IPS-18c (cell line): ENCODE measurements at regions not wholly inside any gene's neighbourhood (a gene's known extent, or its start where the extent isn't known, plus 50 kb on each side); places are given as distances from the start of the nearest gene placed in this dataset.
"Not testable (repeated sequence)": the region's sequence is repeated elsewhere in the genome, so short reads cannot be mapped to it uniquely, and the experiment has no call there.

Experiments
- H3K4me3 ChIP-seq: 2 replicates; pipeline ENCODE4 v1.7.0; 2013; ENCODE audit warnings: low read depth, mild to moderate bottlenecking, low read length, moderate library complexity; ENCODE audit not compliant: insufficient read depth
- H3K9me3 ChIP-seq: one replicate; pipeline ENCODE4 v1.6.1; 2013; ENCODE audit warnings: mild to moderate bottlenecking, low read length, moderate library complexity; ENCODE audit not compliant: control insufficient read depth, insufficient read depth

DNA sequence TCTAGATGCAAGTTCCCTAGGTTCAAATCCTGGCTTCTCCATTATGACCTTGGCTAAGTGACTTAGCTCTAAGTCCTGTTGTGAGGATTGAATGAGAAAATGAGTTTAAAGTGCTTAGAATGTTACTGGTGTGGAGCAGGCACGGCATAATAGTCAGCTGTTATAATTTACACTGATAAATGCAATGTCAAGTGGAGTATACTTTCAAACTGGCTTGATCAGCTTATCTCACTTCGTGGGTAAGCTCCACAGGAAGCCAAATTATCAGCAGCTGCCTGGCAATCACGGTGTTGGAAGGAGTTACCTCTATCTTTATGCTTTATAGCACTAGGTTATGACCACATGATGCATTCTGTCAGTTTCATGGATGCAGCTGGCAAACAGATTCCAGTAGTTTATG, 272.8 kb downstream of the OLFM4 start:
- Histone ChIP-seq H3K9me3 (peaks cover under 1% of the 10 kb centered on the region), H3K4me3 (no peak overlapping the region)

DNA sequence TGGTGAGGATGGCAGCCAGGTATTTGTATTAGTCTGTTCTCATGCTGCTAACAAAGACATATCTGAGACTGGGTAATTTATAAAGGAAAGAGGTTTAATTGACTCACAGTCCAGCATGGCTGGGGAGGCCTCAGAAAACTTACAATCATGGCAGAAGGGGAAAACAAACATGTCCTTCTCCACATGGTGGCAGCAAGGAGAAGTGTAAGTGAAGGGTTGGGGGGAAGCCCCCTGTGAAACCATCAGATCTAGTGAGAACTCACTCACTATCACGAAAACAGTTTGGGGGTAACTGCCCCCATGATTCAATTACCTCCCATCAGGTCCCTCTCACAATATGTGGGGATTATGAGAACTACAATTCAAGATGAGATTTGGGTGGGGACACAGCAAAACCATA, 276.8 kb downstream of the OLFM4 start:
- H3K4me3 ChIP-seq, H3K9me3 ChIP-seq: not testable (repeated sequence)

DNA sequence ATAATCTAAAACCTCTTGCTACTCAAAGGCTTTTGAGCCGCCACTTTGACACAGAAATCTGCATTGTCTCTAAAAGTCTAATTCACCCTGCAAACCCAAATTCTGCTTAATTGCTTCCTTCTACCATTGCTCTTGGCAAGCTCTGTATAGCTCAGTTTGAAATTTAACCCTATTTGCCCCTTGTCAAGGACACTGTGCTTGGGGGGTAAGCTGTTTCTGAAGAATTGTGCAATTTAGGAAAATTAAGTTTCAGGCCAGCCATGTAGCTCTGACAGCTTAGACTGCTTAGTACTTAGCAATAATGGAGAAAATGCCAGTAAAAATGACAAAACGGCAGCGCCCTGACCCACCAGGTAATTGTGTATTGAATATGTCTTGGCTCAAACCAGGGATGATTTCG, 282.2 kb downstream of the OLFM4 start:
- Histone ChIP-seq H3K4me3 (no peak overlapping the region), H3K9me3 (peaks cover 2% of the 10 kb centered on the region)

DNA sequence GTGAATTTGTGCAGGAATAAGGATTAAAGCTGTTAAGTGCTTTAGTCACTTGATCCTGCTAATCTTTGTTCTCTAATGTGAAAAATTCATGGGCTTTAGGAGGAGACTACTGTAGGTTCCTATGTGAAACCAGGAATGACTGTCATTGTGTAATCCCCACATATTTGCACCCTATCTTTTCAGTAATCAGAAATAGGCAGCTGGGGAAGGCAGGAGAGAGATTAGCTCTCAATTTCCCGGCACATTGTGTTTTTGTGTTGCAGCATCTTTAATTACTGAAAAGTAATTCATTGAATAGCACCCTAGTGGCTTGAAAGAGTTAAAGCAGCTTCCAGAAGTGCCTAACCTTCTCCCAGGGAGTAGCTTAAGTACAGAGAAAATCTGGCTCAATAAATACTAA, 282.9 kb downstream of the OLFM4 start:
- H3K9me3 ChIP-seq = peaks cover under 1% of the 10 kb centered on the region
- H3K4me3 ChIP-seq = no peak overlapping the region

DNA sequence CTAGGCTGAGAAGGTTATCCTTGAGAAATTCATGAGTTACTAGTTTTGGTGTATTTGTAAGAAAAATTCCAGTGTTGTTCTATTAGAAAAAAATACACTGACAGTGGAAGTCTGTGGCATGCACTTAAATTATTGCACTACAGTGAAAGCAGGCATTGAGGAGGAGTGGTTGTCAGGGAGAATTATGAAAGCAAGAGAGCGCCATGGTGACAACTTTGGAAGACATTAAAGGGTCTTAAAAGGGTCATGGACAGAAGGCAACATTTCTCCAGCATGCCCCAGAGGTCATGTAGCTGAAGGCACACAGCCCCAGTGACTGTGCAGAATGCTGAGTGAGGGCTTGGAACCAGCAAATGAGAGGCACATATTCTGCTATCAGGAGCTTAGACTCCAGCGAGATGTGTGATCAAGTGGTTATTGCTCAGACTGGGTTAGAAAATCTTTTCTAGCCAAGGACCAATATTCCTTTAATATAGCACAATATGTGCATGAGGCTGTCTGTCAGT, 292.7 kb downstream of the OLFM4 start:
- Histone ChIP-seq H3K9me3 (no peaks in the 10 kb centered on the region), H3K4me3 (no peak overlapping the region)

DNA sequence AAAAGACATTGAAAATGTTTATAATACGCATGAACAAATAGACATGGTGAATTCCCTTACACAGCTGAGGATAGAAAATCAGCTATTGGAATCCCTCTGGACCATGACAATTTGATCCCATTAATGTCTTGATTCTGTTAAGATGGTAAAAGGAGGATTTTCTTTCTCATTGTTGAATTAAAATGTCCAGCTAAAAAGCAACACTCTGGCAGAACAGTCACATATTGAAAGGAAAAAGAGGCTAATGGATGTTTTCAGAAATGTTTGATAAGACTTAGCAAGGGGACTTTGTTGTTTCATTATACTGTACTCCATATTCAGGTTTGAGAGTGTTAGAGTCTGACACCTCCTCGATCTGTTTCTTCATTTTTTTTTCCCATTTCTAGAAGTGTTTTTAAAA, 296.0 kb downstream of the OLFM4 start:
- H3K9me3 ChIP-seq = no peaks in the 10 kb centered on the region
- no peak overlapping the region for H3K4me3 ChIP-seq

DNA sequence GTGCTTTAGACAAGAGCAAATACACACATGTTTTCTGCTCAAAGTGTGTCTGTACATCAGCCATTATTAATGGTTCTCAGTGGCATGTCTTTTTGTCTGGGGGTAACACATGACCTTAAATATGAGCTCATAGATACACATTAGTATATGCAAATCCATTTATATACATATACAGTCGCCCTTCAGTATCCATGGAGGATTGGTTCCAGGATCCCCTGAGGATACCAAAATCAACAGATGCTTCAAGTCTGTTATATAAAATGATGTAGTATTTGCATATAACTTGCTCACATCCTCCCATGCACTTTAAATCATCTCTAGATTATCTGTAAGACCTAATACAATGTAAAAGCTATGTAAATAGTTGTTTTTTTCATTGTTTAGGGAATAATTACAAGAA, 298.1 kb downstream of the OLFM4 start:
- Histone ChIP-seq H3K9me3 (no peaks in the 10 kb centered on the region), H3K4me3 (no peak overlapping the region)

DNA sequence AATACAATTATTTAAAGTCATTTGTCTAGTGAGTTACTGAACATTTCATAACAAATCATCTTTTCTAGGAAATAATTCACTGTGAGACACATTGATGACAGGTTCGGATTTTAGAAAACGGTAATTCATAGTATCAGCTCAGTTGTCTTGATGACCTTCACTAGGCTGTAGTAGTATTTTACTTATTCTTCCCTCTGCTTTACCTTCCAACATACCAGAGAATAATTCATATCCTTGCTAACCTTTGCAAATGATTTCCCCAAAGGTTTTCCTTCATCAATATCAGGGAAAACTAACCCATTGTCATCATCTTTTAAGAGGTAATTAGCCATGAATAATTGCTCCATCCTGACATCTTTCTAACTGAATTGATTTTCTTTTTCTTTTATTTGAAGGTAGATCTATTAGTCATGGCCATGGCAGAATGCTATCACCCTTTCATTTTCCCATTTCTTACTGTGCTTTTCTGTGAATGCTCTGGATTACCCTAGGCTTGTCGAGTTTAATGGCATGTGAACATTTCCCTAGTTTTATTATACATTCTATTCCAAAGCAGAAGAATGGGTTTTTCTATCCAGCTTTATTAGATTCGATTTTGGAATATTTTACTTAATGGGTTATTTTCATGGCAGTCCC, 299.2 kb downstream of the OLFM4 start:
- H3K4me3 ChIP-seq = no peak overlapping the region
- H3K9me3 ChIP-seq = no peaks in the 10 kb centered on the region

DNA sequence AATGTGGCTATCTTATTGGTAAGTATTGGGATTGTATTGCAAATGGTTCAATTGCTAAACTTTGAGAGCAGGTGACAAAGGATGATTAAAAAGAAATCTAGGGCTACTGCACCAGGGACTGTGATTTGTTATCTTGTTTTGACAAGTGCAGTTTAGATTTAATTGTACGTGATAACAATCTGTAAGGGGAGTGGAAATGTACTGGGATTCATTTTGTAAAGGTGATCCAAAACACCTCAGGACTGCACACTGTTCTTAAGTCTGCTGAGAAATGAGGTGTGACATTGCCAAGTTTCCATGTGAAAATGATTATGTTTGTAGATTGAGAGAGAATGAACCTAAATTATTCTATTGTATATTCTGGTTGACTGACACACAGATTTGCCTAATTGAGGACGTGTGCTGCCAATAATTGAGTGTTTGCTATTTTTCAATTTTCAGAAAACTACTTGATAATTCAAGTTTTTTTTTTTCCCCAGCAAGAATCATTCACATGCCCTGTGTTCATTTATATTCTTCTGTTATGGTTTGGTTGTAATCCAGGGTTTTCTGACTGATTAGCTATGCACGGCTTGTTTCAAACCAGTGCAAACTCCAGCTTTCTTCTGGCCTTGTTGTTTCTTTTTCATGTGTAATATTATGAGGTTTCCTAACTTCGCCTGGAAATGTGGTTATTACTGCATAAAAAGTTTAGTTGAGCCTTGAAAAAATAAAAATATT, 308.0 kb downstream of the OLFM4 start:
- no peak overlapping the region for H3K4me3 ChIP-seq
- no peaks in the 10 kb centered on the region for H3K9me3 ChIP-seq

DNA sequence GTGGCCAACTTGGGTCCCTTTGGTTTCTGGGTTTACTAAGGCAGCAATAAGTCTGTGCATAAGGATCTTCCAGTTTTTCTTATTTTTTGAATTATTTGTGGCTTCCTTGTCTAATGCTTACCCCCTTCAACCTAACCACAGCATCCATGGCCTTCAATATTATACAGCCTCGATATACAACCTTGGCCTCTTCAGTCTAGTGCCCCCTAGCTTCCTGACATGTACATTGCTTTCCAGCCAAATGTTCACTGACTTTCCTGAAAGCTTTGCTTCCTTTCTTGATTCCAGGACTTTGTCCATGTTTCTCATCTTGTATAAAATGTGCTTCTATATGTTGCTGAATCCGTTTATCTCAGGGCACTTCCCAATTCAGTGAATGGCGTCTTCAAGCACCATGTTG, 310.1 kb downstream of the OLFM4 start:
- Histone ChIP-seq H3K4me3 (no peak overlapping the region), H3K9me3 (no peaks in the 10 kb centered on the region)

DNA sequence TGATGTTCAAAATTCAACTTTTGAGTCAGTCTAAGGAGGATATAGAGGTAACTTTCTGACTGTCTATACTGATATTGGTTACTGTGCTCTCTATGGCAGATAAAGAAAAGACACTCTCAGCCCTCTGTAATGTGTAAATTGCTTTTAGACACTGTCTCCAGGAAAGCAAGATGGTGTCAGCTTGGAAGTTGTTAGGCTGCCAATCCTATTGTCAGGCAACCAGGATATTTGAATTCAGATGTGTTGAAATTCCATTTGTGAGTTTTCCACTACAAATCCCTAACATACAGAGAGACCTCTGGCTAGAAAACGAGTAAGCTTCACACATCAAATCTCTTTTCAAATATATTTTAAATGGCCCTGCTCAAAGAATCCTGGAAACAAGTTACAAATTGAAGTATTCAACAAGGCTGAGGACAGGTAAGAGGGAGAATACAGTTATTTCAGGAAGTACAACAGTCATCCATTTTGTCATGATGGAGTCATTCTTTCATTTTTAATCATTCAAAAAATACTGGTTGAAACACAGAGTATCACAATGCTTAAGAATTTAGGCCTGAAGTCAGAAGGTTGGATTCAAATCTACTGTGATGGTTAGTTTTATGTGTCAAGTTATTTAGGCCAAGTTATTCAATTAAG, 312.0 kb downstream of the OLFM4 start:
- Histone ChIP-seq H3K4me3 (no peak overlapping the region), H3K9me3 (no peaks in the 10 kb centered on the region)

DNA sequence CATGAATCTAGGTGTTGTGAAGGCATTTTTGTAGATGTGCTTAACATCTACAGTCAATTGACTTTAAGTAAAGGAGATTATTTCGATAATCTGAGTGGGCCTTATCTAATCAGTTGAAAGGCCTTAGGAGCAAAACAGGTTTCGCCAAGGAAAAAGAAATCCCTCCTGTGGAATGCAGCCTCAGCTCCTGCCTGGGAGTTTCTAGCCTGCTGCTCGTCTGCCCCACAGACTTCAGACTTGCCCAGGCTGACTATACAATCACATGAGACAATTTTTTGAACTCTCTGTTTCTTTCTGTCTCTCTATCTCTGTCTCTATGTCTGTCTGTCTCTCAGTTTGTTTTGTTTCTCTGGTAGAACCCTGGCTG, 312.5 kb downstream of the OLFM4 start:
- Histone ChIP-seq H3K4me3 (no peak overlapping the region), H3K9me3 (no peaks in the 10 kb centered on the region)

DNA sequence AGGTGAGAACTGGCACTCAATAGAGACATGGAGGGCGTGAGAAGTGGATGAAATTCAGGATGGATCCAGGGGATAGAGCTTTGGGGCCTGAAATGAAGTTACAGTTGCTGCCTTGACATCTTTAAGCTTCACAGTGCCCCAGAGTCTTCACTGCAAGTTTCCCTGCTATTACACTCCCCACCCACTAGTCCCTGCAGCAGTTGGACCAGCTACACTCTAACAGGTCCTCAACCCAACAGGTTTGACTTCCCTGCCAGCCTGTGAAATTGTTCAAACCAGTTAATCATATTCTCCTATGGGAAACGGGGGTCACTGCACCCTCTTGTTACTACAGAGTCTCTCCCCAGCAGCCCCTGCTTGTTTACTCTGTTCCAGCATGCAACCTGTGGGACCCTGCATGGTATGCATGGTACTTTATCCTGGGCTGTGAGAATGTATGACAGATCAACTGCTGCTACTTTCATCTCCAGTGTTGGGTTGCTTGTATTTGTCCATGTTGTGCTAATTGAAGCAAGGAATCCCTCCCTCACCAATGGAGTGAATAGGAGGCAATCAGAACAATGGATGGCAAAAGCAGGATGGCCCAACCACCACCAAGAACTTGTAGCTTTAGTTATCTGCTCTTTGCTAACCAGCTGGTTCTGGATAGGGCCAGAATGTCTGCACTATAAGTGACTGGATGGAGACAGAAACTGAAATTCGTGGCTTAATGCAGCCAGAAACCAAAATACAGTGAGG, 314.2 kb downstream of the OLFM4 start:
- no peaks in the 10 kb centered on the region for H3K9me3 ChIP-seq
- H3K4me3 ChIP-seq = 0 out of 2 replicates have a peak overlapping the region, but pooled peaks have one; percentile 0

DNA sequence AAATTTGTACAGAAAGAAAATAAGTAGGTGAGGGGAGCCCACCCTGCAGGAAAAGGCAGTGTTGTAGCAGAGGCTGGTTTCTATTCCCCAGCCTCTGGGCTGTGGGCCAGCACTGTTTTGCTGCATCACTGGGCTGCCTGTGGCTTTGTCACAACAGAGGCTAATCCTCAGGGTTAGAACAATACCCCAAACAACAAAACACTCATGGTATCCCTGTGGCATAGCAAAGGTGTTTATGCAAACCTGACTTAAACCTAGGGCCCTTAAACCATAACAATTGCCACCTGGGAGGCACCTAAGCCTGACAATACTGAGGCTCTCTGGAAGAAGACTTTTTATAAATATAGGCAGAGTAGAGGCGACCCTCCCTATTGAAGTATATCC, 314.7 kb downstream of the OLFM4 start:
- Histone ChIP-seq H3K9me3 (no peaks in the 10 kb centered on the region), H3K4me3 (no peak overlapping the region)

DNA sequence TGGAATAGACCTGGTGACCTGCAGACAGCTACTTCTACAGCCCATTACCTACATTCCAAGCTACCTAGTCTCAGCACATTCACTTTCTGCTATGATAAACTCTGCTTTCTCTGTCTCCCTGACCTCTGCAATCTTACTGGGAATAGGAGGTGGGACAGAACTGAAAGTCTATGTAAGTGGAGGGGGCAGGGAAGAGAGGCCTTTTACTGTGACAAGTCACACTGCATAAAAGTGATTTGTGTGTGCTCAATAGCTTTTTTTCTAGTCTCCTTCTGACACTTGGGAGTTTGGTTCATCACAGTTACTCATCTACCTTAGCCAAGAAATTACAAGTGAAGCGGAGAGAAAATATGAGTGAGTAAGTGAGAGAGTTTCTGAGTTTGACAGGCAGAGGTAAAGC, 322.4 kb downstream of the OLFM4 start:
- Histone ChIP-seq H3K4me3 (no peak overlapping the region), H3K9me3 (no peaks in the 10 kb centered on the region)

DNA sequence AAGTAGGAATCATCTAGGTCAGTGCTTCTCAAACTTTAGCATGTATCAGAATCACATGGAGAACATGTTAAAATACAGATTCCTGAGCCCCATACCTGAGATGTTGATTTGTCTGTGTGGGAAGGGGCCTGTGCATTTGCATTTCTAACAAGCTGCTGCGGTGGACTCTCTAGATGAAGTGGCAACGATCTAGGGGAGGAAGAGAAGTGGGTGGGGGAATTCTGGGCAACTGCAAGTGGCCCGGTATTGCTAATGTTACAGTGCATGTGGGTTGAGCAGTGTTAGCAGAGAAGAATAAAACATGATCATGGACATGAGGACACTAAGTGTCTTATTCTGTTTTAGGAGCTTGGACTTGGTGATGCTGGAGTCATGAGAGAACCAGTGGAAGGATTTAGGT, 329.0 kb downstream of the OLFM4 start:
- H3K9me3 ChIP-seq = no peaks in the 10 kb centered on the region

DNA sequence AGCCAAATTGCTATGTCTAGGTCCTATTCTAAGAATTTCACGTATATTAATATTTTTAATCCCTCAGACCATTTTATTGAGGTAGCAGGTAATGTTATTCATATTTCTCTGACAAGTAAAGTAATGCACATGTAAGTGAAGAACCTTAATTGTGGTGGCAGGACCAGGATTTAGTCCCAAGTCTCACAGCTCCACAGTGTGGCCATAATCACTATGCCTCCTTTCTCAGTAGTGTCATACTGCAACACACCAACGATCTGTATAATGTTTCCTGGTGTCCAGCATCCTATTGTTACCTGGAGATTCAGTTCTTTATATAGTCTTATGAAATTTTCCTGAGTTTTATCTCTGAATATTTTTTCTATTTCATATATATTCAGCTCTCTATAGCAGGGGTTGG, 340.3 kb downstream of the OLFM4 start:
- H3K9me3 ChIP-seq = no peaks in the 10 kb centered on the region
- no peak overlapping the region for H3K4me3 ChIP-seq

More for the DNA sequence above, 329.0 kb downstream of the OLFM4 start:
- H3K4me3 ChIP-seq = no peak overlapping the region

DNA sequence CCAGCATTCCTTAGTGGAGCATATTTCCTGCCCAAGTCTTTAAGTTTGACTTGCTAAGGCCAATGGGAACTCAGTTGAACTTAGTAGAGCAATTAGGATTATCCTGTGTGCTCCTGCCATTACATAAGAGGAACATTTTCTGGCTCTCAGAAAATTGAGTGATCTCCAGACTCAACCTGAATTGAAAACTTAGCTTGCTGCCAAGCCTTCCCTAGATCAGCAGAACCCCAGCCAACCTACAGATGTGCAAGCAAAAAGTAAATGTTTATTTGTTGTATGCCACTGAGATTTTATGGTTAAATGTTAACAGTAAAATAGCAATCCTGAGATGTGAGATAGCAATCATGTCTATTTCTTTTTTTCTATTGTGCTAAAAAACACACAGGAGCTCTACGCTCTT, 350.9 kb downstream of the OLFM4 start:
- Histone ChIP-seq H3K9me3 (no peaks in the 10 kb centered on the region), H3K4me3 (no peak overlapping the region)
